ENCODE measurements at regions not wholly inside any gene's neighbourhood (a gene's known extent, or its start where the extent isn't known, plus 50 kb on each side); places are given as distances from the start of the nearest gene placed in this dataset.
A peak's percentile ranks its signal among the peaks of the same experiment; 100 is the strongest.

DNA sequence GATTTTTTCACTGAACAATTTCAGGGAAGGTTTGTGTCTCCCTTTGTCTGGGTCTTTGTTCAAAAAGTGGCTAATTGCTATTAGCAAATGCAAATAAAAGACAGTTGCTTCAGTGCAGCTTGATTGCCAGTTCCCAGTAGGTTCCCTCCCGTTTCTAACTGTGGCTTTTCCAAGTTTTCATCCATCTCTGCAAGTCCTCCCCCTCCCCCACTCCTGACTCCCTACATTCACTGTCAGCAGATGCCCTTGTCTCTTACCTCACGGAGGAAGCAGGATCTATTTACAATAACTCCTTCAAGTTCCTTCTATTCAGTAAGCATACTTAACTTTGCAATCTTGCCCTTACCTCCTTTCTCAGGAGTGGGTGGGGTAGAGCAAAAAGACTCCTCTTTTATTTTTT is 55.4 kb upstream of the SCEL start:
- no peaks in the 10 kb centered on the region for H3K9me3 Mint-ChIP-seq
- H3K27ac Mint-ChIP-seq, result no peak overlapping the region
- H3K4me1 Mint-ChIP-seq, result no peaks in the 10 kb centered on the region
- ATAC-seq (replicated peaks), result no peak
- no peaks in the 10 kb centered on the region for H3K36me3 Mint-ChIP-seq (ENCODE audit: low read depth)
- no peak overlapping the region for H3K4me3 Mint-ChIP-seq
- no peaks in the 10 kb centered on the region for H3K27me3 Mint-ChIP-seq

DNA sequence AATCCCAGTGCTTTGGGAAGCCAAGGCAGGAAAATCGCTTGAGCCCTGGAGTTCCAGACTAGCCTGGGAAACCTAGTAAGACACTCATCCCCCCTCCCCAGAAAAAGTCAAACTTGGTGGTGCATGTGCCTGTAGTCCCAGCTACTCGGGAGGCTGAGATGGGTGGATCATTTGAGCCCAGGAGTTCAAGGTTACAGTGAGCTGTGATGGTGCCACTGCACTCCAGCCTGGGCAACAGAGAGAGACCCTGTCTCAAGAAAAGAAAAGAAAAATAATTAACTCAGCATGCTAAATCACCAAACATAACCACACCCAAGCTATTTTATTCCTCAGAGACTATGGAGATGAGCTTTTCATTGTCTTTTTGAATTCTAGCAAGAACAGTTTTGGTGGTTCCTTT is 56.2 kb upstream of the SCEL start:
- Mint-ChIP-seq H3K9me3 (no peaks in the 10 kb centered on the region), H3K27ac (no peak overlapping the region), H3K36me3 (ENCODE audit: low read depth) (no peaks in the 10 kb centered on the region), H3K27me3 (no peaks in the 10 kb centered on the region), H3K4me1 (no peaks in the 10 kb centered on the region), H3K4me3 (no peak overlapping the region)
- no peak for ATAC-seq (replicated peaks)

DNA sequence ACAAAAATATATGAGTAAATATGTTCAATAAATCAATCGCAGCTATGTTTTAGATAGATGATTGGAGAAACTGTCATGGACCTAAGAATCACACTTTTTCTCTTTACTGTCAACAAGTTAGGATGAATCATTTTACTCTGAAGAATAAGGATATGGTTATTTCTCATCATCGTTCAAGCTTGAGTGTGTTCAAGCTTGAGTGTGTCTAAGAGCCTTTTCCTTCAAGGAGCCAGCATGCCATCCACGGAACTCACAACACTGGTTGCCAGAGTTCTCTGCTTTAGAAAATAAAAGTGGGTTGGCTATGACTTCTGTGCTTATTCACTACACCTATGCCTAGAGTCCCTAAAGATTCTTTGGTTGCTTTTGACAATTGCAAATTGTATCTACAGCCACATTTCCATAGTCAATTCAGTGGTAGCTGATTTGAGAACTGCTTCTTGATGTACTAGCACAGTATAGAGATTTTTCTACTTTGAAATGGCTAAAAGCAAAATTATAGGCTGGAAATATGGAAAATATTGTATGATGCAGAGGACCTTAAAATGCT is 58.1 kb upstream of the SCEL start:
- Mint-ChIP-seq H3K27me3 (no peaks in the 10 kb centered on the region), H3K36me3 (ENCODE audit: low read depth) (no peaks in the 10 kb centered on the region), H3K4me1 (no peaks in the 10 kb centered on the region), H3K4me3 (peak overlapping the region; percentile 79), H3K9me3 (no peaks in the 10 kb centered on the region), H3K27ac (no peak overlapping the region)
- peak; percentile 73 for ATAC-seq (replicated peaks)

DNA sequence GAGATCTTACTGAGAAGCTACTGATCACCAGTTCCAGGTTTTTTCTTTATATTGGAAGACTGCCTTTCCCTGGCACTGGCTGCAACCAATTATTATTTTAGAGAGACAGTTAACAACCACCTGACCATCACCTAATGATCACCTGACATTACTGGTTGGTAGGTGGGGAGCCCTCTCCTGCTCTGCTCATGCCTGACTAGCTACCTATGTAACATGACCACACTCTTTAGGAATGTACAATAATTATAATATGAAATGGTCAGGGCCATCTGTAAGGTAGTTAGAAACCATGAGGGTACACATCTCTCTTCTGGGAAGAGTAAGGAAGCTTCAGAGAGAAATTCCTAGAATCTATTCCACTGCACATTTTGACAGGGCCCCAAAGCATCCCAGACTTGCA is 59.0 kb upstream of the SCEL start:
- no peak overlapping the region for H3K27ac Mint-ChIP-seq
- H3K9me3 Mint-ChIP-seq, result no peaks in the 10 kb centered on the region
- ATAC-seq (replicated peaks), result no peak
- no peaks in the 10 kb centered on the region for H3K36me3 Mint-ChIP-seq (ENCODE audit: low read depth)
- H3K4me1 Mint-ChIP-seq, result no peaks in the 10 kb centered on the region
- H3K4me3 Mint-ChIP-seq, result no peak overlapping the region
- no peaks in the 10 kb centered on the region for H3K27me3 Mint-ChIP-seq

DNA sequence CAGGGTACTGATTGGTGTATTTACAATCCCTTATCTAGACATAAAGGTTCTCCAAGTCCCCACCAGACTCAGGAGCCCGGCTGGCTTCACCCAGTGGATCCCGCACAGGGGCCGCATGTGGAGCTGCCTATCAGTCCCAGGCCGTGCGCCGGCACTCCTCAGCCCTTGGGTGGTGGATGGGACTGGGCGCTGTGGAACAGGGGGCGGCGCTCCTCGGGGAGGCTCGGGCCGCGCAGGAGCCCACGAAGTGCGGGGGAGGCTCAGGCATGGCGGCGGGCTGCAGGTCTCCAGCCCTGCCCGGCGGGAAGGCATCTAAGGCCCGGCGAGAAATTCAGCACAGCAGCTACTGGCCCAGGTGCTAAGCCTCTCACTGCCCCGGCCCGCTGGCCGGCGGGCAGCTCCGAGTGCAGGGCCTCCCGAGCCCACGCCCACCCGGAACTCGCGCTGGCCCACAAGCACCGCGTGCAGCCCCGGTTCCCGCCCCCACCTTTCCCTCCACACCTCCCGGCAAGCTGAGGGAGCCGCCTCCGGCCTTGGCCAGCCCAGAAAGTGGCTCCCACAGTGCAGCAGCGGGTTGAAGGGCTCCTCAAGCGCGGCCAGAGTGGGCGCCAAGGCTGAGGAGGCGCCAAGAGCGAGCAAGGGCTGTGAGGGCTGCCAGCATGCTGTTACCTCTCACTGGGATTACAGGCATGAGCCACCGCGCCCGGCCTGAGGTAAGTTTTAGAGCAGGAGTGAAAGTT is 60.0 kb upstream of the SCEL start:
- H3K27ac Mint-ChIP-seq, result no peak overlapping the region
- no peaks in the 10 kb centered on the region for H3K27me3 Mint-ChIP-seq
- H3K36me3 Mint-ChIP-seq (ENCODE audit: low read depth), result no peaks in the 10 kb centered on the region
- no peak for ATAC-seq (replicated peaks)
- no peaks in the 10 kb centered on the region for H3K4me1 Mint-ChIP-seq
- no peak overlapping the region for H3K4me3 Mint-ChIP-seq
- H3K9me3 Mint-ChIP-seq, result no peaks in the 10 kb centered on the region

DNA sequence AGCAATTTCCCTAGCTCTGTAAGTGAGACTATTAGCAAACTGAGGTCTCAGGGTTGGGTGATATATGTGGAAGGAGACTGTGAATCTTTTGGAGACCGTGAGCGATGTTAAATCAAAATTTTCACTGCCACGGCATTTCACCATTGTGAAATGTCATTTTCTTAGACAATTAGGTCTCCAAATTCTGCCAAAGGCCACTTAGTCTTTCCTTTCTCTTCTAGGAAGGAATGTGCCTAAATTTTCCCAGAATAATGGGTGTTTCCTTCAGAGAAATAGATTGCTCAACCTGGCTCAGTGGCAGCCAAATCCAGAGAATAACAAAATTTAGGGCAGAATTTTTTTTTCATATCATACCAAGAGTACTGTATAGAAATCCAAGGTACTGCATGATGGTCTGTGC is 64.5 kb upstream of the SCEL start:
- Mint-ChIP-seq H3K4me3 (no peak overlapping the region), H3K36me3 (ENCODE audit: low read depth) (no peaks in the 10 kb centered on the region), H3K9me3 (no peaks in the 10 kb centered on the region), H3K27ac (no peak overlapping the region), H3K4me1 (no peaks in the 10 kb centered on the region), H3K27me3 (no peaks in the 10 kb centered on the region)
- no peak for ATAC-seq (replicated peaks)

DNA sequence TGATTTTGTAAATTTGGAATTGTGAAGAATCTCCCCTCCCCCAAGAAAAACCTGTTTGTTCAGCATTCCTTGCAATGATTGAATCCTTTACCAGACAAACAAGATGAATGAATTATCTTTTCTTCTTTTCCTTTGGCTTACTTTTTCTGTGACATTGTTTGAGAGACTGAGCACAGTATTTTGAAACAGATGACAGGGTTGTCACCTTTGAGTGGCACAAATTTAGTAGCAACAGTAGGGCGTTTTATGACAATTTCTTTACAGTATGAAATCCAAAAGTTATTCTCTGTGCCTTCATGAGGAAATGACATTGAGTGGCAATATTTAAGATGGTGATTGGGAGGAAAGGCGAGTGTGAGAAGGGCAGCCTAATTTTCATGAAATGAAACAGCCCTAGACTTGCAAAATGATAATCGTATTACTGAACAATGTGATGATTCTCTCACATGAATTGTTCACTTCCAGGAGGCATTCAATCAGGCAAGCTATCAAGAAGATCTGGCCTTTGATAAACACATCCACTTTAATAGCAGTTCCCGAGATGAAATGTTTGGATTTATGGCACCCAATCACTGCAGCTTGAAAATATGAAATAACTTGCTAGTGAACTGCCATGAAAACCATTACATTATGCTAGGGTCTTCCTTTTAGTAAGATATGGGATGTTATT is 68.6 kb upstream of the SCEL start:
- no peaks in the 10 kb centered on the region for H3K4me1 Mint-ChIP-seq
- H3K27me3 Mint-ChIP-seq, result no peaks in the 10 kb centered on the region
- H3K9me3 Mint-ChIP-seq, result no peaks in the 10 kb centered on the region
- no peak for ATAC-seq (replicated peaks)
- H3K27ac Mint-ChIP-seq, result no peak overlapping the region
- no peak overlapping the region for H3K4me3 Mint-ChIP-seq
- H3K36me3 Mint-ChIP-seq (ENCODE audit: low read depth), result no peaks in the 10 kb centered on the region

DNA sequence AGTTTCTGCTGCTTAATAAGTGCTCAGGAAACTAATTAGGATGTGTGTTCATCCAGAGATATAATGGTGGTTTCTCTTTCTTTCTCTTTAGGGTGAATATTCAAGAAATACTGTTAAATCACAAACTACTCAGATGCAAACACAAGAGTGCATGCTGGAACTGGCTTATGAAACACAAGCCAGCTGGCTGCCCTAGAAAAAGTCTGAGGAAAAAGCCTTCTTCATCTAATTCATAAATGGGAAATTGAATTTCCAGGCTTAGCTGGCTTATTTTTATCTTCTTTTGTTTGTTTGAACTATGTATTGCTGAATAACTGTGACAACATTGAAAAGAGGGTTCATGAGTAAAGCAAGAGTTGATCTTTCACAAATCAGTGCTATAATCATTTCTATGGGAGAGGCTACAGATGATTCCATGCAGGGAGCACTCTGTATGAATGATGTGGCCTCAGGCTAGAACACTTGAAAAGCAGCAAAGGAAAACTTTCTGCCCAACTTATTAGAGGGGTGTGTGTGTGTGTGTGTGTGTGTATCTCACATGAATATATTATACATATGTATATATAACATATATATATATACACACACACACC is 69.8 kb upstream of the SCEL start:
- H3K4me3 Mint-ChIP-seq, result no peak overlapping the region
- ATAC-seq (replicated peaks), result no peak
- no peaks in the 10 kb centered on the region for H3K4me1 Mint-ChIP-seq
- H3K36me3 Mint-ChIP-seq (ENCODE audit: low read depth), result no peaks in the 10 kb centered on the region
- H3K9me3 Mint-ChIP-seq, result no peaks in the 10 kb centered on the region
- no peak overlapping the region for H3K27ac Mint-ChIP-seq
- H3K27me3 Mint-ChIP-seq, result no peaks in the 10 kb centered on the region

DNA sequence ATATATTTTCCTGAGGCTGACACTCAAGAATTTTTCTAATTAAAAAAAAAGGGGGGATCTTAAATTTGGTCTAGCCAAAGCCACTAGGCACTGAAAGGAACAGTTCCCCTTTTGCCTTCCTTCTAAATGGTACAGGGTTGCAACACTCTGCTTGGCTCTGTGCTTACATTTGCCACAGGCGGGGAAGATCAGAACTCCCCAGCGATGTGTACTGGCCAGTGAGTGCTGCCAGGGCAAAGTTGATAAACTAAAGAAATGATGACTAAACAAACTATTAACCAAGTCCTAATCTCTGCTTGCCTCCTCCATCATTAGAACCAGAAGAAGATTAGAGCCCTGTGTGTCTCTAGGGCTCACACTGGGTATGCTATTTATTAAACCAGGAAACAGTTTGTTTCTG is 75.3 kb upstream of the SCEL start:
- Mint-ChIP-seq H3K27me3 (no peaks in the 10 kb centered on the region), H3K9me3 (no peaks in the 10 kb centered on the region), H3K36me3 (ENCODE audit: low read depth) (no peaks in the 10 kb centered on the region), H3K4me1 (no peaks in the 10 kb centered on the region), H3K4me3 (no peak overlapping the region), H3K27ac (no peak overlapping the region)
- no peak for ATAC-seq (replicated peaks)

DNA sequence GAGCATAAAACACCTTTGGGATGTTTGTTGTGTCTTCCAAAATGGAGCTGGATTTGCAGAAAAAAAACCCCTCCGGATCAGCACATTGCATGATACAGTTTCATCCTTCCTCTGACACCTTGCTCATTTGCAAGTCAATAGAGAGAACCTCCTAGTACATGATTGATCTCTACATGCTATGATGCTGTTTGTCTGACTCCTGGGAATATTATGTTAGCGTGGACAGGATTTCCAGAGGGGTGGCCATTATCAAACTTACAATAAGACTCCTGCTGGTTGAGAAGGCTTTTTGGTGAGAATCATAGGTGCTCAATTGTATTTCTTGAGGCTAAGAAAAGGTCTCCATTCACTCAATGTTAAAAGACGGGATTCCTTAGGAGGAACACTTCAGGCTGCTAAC is 75.9 kb upstream of the SCEL start:
- Mint-ChIP-seq H3K4me1 (no peaks in the 10 kb centered on the region), H3K4me3 (no peak overlapping the region), H3K9me3 (no peaks in the 10 kb centered on the region), H3K36me3 (ENCODE audit: low read depth) (no peaks in the 10 kb centered on the region), H3K27me3 (no peaks in the 10 kb centered on the region), H3K27ac (no peak overlapping the region)
- ATAC-seq (replicated peaks), result no peak

DNA sequence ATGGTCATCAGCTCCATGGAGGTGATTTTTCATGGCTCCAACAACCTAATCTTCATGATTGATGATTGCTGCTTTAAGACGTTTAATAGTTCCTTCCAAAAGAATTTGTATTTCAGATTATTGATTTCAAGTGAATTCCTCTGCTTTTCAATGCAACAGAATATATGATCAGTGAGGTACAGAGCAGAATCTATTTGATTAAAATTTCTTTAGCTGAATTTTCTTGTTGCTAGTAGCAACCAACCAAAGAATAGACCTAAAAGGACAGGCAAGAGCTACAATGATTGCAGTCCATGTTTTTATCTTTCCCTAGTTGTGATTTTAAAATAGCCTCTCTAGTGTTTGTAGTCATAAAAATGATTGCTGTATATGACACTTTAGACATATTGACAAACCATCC is 76.8 kb upstream of the SCEL start:
- Mint-ChIP-seq H3K4me1 (no peaks in the 10 kb centered on the region), H3K27ac (no peak overlapping the region), H3K4me3 (no peak overlapping the region), H3K9me3 (no peaks in the 10 kb centered on the region), H3K36me3 (ENCODE audit: low read depth) (no peaks in the 10 kb centered on the region), H3K27me3 (peaks cover 3% of the 10 kb centered on the region)
- no peak for ATAC-seq (replicated peaks)

DNA sequence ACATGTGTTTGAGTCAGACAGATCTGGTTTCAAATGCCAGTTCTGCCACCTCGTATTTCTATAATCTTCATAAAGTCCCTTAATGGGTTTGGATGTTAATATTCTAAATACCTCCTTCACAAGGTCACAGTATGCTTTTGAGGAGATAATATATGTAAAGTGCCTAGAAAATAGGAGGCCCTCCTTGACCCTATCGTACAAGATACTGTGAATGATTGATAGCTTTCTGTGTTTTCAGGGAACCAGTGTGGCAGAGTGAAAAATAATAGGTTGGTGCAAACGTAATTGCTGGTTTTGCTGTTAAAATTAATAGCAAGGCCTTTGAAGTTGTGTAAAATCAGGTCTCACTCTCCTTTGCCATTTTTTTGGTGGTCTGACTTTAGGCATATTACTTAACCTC is 77.5 kb upstream of the SCEL start:
- Mint-ChIP-seq H3K36me3 (ENCODE audit: low read depth) (no peaks in the 10 kb centered on the region), H3K27ac (no peak overlapping the region), H3K4me3 (no peak overlapping the region), H3K27me3 (peaks cover 3% of the 10 kb centered on the region), H3K4me1 (no peaks in the 10 kb centered on the region), H3K9me3 (no peaks in the 10 kb centered on the region)
- no peak for ATAC-seq (replicated peaks)

DNA sequence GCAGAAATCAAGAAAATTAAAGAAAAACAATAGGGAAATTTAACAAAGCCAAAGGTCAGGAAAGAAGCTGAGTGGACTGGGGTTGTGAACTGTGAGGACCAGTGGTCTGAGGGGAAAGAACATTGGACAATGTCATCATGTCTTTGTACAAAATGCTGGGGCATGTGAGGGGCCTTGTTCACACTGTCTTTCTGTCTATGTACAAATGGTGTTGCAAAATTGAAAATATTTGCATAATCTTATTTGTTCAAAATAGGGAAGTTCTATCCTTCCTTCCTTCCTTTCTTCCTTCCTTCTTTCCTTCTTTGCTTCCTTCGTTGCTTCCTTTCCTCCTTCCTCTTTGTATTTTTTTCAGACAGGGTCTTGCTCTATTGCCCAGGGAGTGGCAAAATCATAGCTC is 79.2 kb upstream of the SCEL start:
- Mint-ChIP-seq H3K4me1 (no peaks in the 10 kb centered on the region), H3K9me3 (no peaks in the 10 kb centered on the region), H3K27ac (no peak overlapping the region), H3K4me3 (no peak overlapping the region), H3K36me3 (ENCODE audit: low read depth) (no peaks in the 10 kb centered on the region), H3K27me3 (peaks cover 3% of the 10 kb centered on the region)
- ATAC-seq (replicated peaks), result no peak

DNA sequence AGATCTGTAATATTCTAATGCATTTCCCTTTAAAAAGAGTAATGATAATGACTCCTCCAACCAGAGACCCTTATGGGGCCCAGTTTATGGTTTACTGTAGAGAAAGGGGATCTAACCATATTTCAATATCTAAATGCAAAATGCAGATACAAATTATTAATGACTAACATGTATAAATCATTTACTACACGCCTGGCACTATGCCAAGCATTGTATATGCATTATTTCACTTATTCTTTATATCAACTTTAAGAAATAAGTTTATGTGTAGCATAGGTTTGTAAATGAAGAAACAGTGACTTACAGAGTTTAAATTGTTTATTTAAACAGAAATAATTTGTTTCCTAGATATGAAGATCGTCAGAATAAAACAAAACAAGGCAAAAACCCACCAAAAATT is 86.2 kb upstream of the SCEL start:
- H3K36me3 Mint-ChIP-seq (ENCODE audit: low read depth), result no peaks in the 10 kb centered on the region
- H3K4me3 Mint-ChIP-seq, result no peak overlapping the region
- no peak for ATAC-seq (replicated peaks)
- no peak overlapping the region for H3K27ac Mint-ChIP-seq
- peaks cover 10% of the 10 kb centered on the region for H3K27me3 Mint-ChIP-seq
- H3K4me1 Mint-ChIP-seq, result peaks cover 3% of the 10 kb centered on the region
- no peaks in the 10 kb centered on the region for H3K9me3 Mint-ChIP-seq

DNA sequence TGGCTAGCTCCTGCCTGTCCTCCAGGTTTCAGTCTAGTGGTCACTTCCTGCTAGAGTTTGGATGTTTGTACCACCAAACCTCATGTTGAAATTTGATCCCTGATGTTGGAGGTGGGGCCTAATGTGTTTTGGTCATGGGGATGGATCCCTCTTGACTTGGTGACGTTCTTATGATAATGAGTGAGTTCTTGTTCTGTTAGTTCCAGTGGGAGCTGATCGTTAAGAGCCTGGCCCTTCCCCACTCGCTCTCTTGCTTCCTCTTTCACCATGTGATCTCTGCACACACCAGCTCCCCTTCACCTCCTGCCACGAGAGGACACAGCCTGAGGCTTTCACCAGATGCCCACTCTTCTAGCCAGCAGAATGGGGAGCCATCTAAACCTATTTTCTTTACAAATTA is 86.8 kb upstream of the SCEL start:
- no peak overlapping the region for H3K27ac Mint-ChIP-seq
- H3K27me3 Mint-ChIP-seq, result peaks cover 7% of the 10 kb centered on the region
- peaks cover 3% of the 10 kb centered on the region for H3K4me1 Mint-ChIP-seq
- no peaks in the 10 kb centered on the region for H3K9me3 Mint-ChIP-seq
- no peak overlapping the region for H3K4me3 Mint-ChIP-seq
- no peak for ATAC-seq (replicated peaks)
- no peaks in the 10 kb centered on the region for H3K36me3 Mint-ChIP-seq (ENCODE audit: low read depth)
